MCF 10A (cell line): ENCODE measurements at regions not wholly inside any gene's neighbourhood (a gene's known extent, or its start where the extent isn't known, plus 50 kb on each side); places are given as distances from the start of the nearest gene placed in this dataset.

Experiments
- BruUV-seq: library from RNA; stranded (reverse); fragments of 400-500 nt; replicated peaks from 2 replicates; lab custom pipeline; 2021; lab: Mats Ljungman, UMichigan
- CTCF ChIA-PET: fragments of 300-600 bp; sonication (Branson Sonifier 250); formaldehyde crosslinking; extraction: SDS; loops from one replicate; lab custom pipeline; 2021; ENCODE audit warnings: antibody characterized with exemption, inconsistent platforms; lab: Yijun Ruan, JAX
- POLR2A ChIA-PET: fragments of 300-600, 350-650 bp; sonication (Branson Sonifier 250); formaldehyde crosslinking; extraction: SDS; loops from one replicate; lab custom pipeline; 2020; ENCODE audit warnings: antibody characterized with exemption, inconsistent platforms; lab: Yijun Ruan, JAX
- DNase-seq: peaks from one replicate; pipeline ENCODE4 v3.0.0-alpha.2; 2018; ENCODE audit not compliant: unreplicated experiment
- H3K27ac Mint-ChIP-seq: one replicate; pipeline ENCODE4 v1.8.0; 2022; ENCODE audit warnings: mild to moderate bottlenecking, low read depth, mixed read lengths; ENCODE audit not compliant: unreplicated experiment
- H3K27me3 Mint-ChIP-seq: one replicate; pipeline ENCODE4 v1.8.0; 2022; ENCODE audit warnings: mixed read lengths; ENCODE audit not compliant: insufficient read depth, unreplicated experiment
- H3K36me3 Mint-ChIP-seq: one replicate; pipeline ENCODE4 v1.8.0; 2022; ENCODE audit warnings: mild to moderate bottlenecking, moderate library complexity, mixed read lengths; ENCODE audit not compliant: insufficient read depth, unreplicated experiment
- H3K4me1 Mint-ChIP-seq: one replicate; pipeline ENCODE4 v1.8.0; 2022; ENCODE audit warnings: mixed read lengths; ENCODE audit not compliant: insufficient read depth, unreplicated experiment
- H3K4me3 Mint-ChIP-seq: one replicate; pipeline ENCODE4 v1.8.0; 2022; ENCODE audit warnings: mild to moderate bottlenecking, moderate library complexity, mixed read lengths; ENCODE audit not compliant: unreplicated experiment
- H3K9me3 Mint-ChIP-seq: one replicate; pipeline ENCODE4 v1.8.0; 2022; ENCODE audit warnings: mixed read lengths; ENCODE audit not compliant: unreplicated experiment
- intact Hi-C: fragments of 100-400 bp; cut with micrococcal nuclease; formaldehyde crosslinking; loops from 2 replicates; pipeline ENCODE4 v1.14.1; 2022
- TF ChIP-seq, protein P1 (sequence below): fragments of 200-600 bp; IDR thresholded peaks from one replicate; pipeline ENCODE4 v1.8.0; 2022; ENCODE audit warnings: antibody characterized with exemption, mild to moderate bottlenecking; ENCODE audit not compliant: unreplicated experiment

DNA sequence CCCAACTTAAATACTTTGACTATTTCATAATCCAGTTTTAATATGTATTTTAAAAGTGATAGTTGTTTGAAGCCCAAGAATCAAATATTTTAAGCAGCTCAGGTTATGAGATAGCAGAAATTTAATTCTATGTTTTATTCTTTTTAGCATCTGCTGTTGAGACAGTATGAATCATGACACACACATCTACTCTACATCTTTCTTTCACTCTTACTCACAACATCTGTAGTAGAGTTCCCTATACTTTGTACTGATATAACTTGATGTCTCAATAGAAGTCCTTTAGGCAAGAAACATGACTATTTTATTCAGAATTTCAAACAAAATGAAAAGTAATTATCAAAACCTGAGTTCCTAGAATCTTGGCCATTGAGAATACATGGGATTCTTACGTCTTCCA, 187.9 kb upstream of the GNPDA2 start:
- no peaks in the 10 kb centered on the region for H3K27me3 Mint-ChIP-seq
- no peak for DNase-seq
- intact Hi-C loops = no loop called here
- TF ChIP-seq, protein P1, sequence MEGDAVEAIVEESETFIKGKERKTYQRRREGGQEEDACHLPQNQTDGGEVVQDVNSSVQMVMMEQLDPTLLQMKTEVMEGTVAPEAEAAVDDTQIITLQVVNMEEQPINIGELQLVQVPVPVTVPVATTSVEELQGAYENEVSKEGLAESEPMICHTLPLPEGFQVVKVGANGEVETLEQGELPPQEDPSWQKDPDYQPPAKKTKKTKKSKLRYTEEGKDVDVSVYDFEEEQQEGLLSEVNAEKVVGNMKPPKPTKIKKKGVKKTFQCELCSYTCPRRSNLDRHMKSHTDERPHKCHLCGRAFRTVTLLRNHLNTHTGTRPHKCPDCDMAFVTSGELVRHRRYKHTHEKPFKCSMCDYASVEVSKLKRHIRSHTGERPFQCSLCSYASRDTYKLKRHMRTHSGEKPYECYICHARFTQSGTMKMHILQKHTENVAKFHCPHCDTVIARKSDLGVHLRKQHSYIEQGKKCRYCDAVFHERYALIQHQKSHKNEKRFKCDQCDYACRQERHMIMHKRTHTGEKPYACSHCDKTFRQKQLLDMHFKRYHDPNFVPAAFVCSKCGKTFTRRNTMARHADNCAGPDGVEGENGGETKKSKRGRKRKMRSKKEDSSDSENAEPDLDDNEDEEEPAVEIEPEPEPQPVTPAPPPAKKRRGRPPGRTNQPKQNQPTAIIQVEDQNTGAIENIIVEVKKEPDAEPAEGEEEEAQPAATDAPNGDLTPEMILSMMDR = no peak
- H3K27ac Mint-ChIP-seq = peak overlapping the region; percentile 40
- ChIA-PET CTCF (interaction anchor here (0.6 to 1.1 kb wide), 3 partner anchors 528 to 1401 kb away, joined by 3 to 9 read pairs (median 3); no protein-coding TSS in a partner anchor), POLR2A (no interaction called here)
- BruUV-seq = no TSS peak
- no peak overlapping the region for H3K4me3 Mint-ChIP-seq
- peaks cover 16% of the 10 kb centered on the region for H3K4me1 Mint-ChIP-seq
- H3K36me3 Mint-ChIP-seq = no peaks in the 10 kb centered on the region
- no peaks in the 10 kb centered on the region for H3K9me3 Mint-ChIP-seq

DNA sequence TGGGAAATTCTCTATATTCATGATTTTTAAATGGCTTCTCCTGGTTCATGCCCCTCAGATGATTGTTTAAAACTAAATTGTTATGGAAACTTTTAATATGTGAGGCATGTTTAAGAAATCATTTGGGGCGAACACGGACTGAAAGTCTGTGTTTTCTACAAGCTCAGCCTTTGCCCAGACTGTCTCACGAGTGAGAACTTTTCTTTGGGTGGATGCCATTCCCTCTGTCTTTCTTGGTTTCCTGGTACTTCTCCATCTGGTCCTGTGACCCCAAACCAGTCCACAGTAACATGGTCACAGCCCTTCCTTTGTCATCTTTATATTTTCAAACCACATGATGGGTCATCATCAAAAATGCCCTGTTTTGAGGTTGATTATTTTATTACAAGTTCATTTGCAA, 186.6 kb upstream of the GNPDA2 start:
- Mint-ChIP-seq H3K27me3 (no peaks in the 10 kb centered on the region), H3K4me3 (no peak overlapping the region), H3K9me3 (no peaks in the 10 kb centered on the region), H3K4me1 (peaks cover 16% of the 10 kb centered on the region), H3K27ac (no peak overlapping the region), H3K36me3 (no peaks in the 10 kb centered on the region)
- CTCF ChIA-PET = interaction anchor here (0.9 kb wide), 1 partner anchor 530 kb away, joined by 3 read pairs; no protein-coding TSS in a partner anchor
- DNase-seq = no peak
- TF ChIP-seq, protein P1 = no peak
- no TSS peak for BruUV-seq
- POLR2A ChIA-PET = no interaction called here
- intact Hi-C loops = no loop called here

DNA sequence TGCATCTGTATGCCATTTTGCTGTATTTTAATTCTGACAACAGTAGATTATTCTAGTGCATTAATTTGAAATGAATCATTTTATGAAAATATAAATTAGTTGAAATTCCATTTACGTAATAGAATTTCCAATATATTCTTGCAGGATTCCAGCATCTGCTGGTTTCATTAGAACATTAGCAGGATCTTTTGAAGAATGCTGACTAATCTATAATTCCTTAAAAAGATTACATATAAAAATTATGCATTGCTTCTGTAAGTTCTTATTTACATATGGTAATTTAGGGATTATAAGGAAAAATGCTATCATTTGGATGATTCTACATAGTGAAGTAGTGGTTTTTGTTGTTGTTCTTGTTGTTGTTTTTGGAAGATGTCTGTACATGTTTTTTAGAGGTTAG, 182.2 kb upstream of the GNPDA2 start:
- H3K4me3 Mint-ChIP-seq = no peak overlapping the region
- ChIA-PET POLR2A (no interaction called here), CTCF (no interaction called here)
- no peaks in the 10 kb centered on the region for H3K4me1 Mint-ChIP-seq
- peaks cover 10% of the 10 kb centered on the region for H3K9me3 Mint-ChIP-seq
- no TSS peak for BruUV-seq
- TF ChIP-seq, protein P1 = no peak
- intact Hi-C loops = no loop called here
- no peaks in the 10 kb centered on the region for H3K27me3 Mint-ChIP-seq
- H3K27ac Mint-ChIP-seq = no peak overlapping the region
- H3K36me3 Mint-ChIP-seq = no peaks in the 10 kb centered on the region
- DNase-seq = no peak

DNA sequence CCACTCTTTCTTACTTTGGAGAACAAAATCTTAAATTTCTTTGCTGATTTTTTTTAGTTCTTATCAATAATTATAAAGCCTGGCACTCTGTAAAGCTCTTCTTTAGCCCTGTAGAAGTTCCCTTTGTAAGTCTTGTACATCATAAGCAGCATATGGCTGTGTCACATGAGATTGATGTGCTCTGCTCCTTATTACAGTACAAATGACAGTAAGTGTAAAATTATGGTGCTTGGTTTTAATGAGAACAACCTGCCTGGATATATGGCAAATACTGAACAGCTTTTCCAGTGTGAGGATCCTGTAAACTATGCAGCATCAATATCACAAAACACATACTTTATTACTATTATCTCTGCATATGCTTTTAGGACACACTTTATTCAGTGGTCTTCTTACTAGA, 145.9 kb upstream of the GNPDA2 start:
- BruUV-seq = no TSS peak
- intact Hi-C loops = no loop called here
- no peak for DNase-seq
- TF ChIP-seq, protein P1 = no peak
- Mint-ChIP-seq H3K27ac (no peak overlapping the region), H3K27me3 (no peaks in the 10 kb centered on the region), H3K9me3 (no peaks in the 10 kb centered on the region), H3K36me3 (no peaks in the 10 kb centered on the region), H3K4me1 (no peaks in the 10 kb centered on the region), H3K4me3 (no peak overlapping the region)
- CTCF ChIA-PET = interaction anchor here (0.6 kb wide), 1 partner anchor 1546 kb away, joined by 3 read pairs; no protein-coding TSS in a partner anchor
- POLR2A ChIA-PET = no interaction called here
